ENCODE measurements at regions not wholly inside any gene's neighbourhood (a gene's known extent, or its start where the extent isn't known, plus 50 kb on each side); places are given as distances from the start of the nearest gene placed in this dataset.
"Not testable (repeated sequence)": the region's sequence is repeated elsewhere in the genome, so short reads cannot be mapped to it uniquely, and the experiment has no call there.

- no peak for DNase-seq (ENCODE audit: low read depth in 2 of 3, low spot score in 2 of 3)
Measured at GRCh38 chr1:80529546-80529945, 1271.2 kb upstream of the ADGRL2 start.

- DNase-seq (ENCODE audit: low read depth in 2 of 3, low spot score in 2 of 3), result no peak
Measured at GRCh38 chr1:80523861-80524260, 1276.9 kb upstream of the ADGRL2 start.

- not testable (repeated sequence) for DNase-seq (ENCODE audit: low read depth in 2 of 3, low spot score in 2 of 3)
Measured at GRCh38 chr1:80523071-80523470, 1277.7 kb upstream of the ADGRL2 start.

DNA sequence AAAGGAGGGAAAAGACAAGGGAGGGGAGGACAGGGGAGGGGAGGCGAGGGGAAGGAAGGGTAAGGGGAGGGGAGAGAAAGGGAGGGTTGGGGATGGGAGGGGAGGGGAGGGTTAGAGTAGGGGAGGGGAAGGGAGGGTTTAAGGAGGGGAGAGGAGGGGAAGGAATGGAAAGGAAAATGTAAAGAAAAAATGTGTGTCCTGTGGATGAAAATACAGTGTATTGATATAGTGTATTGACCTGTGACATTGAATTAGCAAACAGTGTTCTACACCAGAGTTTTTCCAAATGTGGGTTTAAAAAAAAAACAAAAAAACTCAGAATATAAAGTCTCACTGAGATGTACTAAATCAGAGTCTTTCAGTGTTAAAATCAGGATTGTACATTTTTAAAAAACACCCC lies 1279.8 kb upstream of the ADGRL2 start:
- no peak for DNase-seq (ENCODE audit: low read depth in 2 of 3, low spot score in 2 of 3)

DNA sequence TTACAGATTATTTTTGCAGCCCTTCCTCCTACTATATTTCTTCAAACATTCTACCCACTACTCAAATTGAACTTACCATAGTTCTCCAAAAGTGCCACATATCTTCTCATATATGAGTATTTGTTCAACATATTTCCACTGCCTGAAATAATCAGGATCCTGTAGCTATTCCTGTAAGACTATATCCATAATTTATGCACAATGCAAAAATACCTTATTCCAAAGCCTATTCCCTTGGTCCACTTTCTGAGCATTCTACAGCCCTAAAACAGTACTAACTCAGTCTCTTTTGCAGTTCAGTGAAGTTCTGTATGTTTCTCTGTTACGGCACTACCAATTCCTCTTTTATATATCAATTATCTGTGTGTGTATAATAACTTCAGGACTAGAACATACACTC lies 1283.7 kb upstream of the ADGRL2 start:
- DNase-seq (ENCODE audit: low read depth in 2 of 3, low spot score in 2 of 3), result no peak

GRCh38 chr1:80509965-80510522 lies 1290.7 kb upstream of the ADGRL2 start:
- DNase-seq (ENCODE audit: low read depth in 2 of 3, low spot score in 2 of 3), result no peak

GRCh38 chr1:80506216-80506615 lies 1294.5 kb upstream of the ADGRL2 start:
- no peak for DNase-seq (ENCODE audit: low read depth in 2 of 3, low spot score in 2 of 3)

GRCh38 chr1:80498673-80499072 lies 1302.1 kb upstream of the ADGRL2 start:
- DNase-seq (ENCODE audit: low read depth in 2 of 3, low spot score in 2 of 3), result no peak

- no peak for DNase-seq (ENCODE audit: low read depth in 2 of 3, low spot score in 2 of 3)
Measured at GRCh38 chr1:80495806-80496205, 1304.9 kb upstream of the ADGRL2 start.

DNA sequence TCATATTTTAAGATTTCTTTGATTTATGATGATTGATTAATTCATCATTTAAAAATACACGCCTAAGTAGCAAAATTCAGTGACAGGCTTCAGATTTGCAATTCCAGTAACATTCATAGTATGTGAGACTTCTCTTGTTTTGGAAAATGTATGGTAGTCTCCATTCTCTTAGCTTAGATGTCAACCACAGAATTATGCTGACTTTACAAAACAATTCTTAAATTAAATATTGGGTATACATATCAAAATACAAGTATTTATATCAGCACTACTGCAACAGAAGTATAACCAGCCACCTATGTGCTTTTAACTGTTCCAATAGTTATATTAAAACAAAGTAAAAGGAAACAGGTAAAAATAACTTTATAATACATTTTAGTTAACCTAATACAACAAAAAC lies 1328.6 kb upstream of the ADGRL2 start:
- DNase-seq (ENCODE audit: low read depth in 2 of 3, low spot score in 2 of 3), result no peak

GRCh38 chr1:80468356-80468755 lies 1332.4 kb upstream of the ADGRL2 start:
- DNase-seq (ENCODE audit: low read depth in 2 of 3, low spot score in 2 of 3), result no peak

DNA sequence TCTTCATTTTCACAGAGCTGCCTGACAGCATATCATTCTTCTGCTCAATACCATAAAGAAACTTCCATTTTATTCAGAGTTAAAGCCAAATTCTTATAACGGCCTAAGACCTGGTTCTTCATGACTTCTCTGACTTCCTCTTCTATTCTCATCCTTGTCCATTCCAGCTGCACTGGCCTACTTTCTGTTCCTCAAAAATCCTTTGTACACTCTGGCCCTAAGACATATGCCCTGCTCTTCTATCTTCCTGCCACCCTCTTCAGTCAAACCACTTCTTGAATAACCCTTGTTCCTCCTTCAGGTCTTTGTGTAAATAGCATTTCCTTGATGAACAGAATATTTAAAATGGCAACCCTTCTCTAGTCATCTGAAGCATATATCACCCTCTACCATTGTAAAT lies 1338.7 kb upstream of the ADGRL2 start:
- no peak for DNase-seq (ENCODE audit: low read depth in 2 of 3, low spot score in 2 of 3)

DNA sequence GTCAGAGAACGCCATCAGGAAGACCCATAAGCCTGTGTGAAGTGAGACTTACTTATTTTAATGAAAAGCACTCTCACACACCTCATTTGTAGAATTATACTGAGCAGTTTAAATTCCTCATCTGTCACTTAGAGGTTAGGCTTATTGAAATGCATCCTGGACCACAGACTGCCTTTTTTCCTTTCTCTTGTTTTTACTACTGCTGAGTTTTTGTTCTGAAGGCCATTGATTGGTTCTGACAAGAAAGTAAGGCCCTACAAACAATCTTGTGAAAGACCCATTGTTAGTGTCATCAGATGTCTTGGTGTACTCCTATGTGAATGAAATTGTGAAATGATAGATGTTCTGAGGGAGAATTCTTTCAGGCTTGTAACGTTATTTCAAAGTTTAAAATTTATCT lies 1343.3 kb upstream of the ADGRL2 start:
- no peak for DNase-seq (ENCODE audit: low read depth in 2 of 3, low spot score in 2 of 3)

GRCh38 chr1:80453775-80454174 lies 1347.0 kb upstream of the ADGRL2 start:
- DNase-seq (ENCODE audit: low read depth in 2 of 3, low spot score in 2 of 3), result no peak

GRCh38 chr1:80450711-80451110 lies 1350.0 kb upstream of the ADGRL2 start:
- DNase-seq (ENCODE audit: low read depth in 2 of 3, low spot score in 2 of 3), result no peak

DNA sequence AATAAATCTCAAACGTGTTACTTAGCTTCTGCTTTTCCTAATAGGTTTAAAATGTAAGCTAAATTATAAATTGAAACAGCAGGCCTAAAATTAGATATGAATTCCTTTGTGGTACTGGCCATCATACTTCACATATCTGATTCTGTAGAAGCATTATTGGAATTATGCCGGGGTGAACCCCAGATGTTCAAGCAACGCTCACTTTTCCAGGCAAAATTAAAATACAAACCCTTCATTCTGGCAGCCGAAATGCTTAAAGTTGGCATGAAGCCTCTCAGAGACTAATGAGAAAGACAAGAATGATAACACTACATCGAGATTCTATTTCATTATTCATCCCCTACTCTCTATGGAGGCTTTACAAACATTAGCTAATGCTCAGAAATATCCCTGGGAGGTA lies 1352.7 kb upstream of the ADGRL2 start:
- no peak for DNase-seq (ENCODE audit: low read depth in 2 of 3, low spot score in 2 of 3)

- DNase-seq (ENCODE audit: low read depth in 2 of 3, low spot score in 2 of 3), result no peak
Measured at GRCh38 chr1:80447526-80447925, 1353.2 kb upstream of the ADGRL2 start.

- DNase-seq (ENCODE audit: low read depth in 2 of 3, low spot score in 2 of 3), result no peak
Measured at GRCh38 chr1:80445033-80445432, 1355.7 kb upstream of the ADGRL2 start.

DNA sequence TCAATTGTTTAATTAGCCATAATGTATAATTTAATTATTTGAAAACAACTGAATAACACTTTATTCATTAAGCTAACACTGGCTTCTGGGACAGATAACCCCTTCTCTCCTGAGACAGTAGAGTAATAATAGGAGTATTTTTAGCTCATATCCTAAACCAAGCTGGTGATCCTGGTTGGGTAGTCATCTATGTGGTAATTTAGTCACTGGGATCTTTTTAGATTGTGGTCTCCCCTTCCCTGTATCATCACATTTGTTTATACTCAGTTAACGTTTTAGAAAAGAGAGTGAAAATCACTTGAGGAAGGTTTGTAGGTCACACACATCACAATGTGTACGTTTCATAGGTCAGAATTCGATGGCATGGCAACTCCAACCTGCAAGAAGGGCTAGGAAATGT lies 1356.6 kb upstream of the ADGRL2 start:
- DNase-seq (ENCODE audit: low read depth in 2 of 3, low spot score in 2 of 3), result no peak

- DNase-seq (ENCODE audit: low read depth in 2 of 3, low spot score in 2 of 3), result no peak
Measured at GRCh38 chr1:80441664-80442063, 1359.1 kb upstream of the ADGRL2 start.

GRCh38 chr1:80436851-80437250 lies 1363.9 kb upstream of the ADGRL2 start:
- DNase-seq (ENCODE audit: low read depth in 2 of 3, low spot score in 2 of 3), result no peak

DNA sequence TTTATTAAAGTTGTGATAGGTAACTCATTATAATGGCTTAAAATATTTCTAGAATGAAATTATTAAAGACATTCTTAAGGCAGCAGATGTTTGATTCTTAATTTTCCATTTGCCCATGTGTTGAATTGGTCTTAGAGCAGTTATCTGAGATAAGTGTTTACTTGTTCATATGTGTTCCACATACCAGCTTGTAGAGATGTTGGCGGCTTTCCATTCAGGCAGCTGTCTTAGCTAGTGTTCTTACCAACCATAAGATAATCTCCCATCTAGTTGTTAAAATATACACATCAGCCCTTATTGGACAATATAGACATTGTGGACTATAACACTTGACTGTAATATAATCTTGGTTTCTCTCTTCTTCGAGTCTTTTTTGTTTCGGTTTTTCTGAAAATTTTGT lies 1372.9 kb upstream of the ADGRL2 start:
- no peak for DNase-seq (ENCODE audit: low read depth in 2 of 3, low spot score in 2 of 3)

DNA sequence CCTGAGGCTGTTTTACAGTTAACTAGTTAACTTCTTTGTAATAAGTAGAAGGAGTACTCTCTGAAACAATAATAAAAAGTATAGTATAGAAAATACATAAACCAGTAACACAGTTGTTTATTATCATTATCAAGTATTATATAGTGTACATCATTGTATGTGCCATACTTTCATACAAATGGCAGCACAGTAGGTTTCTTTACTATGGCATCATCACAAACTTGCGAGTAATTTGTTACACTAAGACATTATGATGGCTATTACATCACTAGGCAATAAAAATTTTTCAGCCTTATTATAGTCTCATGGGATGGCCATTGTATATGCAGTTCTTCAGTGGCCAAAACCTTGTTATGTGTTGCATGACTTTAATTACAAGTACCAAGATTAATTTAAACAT lies 1376.5 kb upstream of the ADGRL2 start:
- no peak for DNase-seq (ENCODE audit: low read depth in 2 of 3, low spot score in 2 of 3)

DNA sequence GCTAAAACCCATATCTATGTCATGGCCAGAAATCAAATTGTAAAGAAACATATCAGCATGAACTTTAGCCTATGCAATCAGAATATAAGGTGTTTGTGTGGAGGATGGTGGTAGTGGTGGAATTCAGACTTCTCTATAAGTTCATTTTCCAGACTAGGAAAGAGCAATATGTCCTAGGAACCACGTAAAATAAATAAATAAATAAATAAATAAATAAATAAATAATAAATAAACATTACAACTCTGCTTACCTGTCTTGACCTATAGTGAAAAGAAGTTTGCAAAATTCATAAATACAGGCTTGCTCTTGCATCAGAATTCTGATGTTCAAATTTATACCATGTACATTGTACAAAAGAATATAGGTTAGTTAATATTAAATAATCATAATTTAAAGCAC lies 1382.6 kb upstream of the ADGRL2 start:
- no peak for DNase-seq (ENCODE audit: low read depth in 2 of 3, low spot score in 2 of 3)
